Ishikawa (cell line): ENCODE measurements at regions not wholly inside any gene's neighbourhood (a gene's known extent, or its start where the extent isn't known, plus 50 kb on each side); places are given as distances from the start of the nearest gene placed in this dataset.

Experiments
- CEBPB ChIP-seq: IDR thresholded peaks from 2 replicates; pipeline ENCODE4 v1.6.1; 2012
- CREB1 ChIP-seq: IDR thresholded peaks from 2 replicates; pipeline ENCODE4 v1.6.1; 2012; ENCODE audit warnings: low read depth
- EGR1 ChIP-seq: IDR thresholded peaks from 2 replicates; pipeline ENCODE4 v1.6.1; 2012
- EP300 ChIP-seq: IDR thresholded peaks from 2 replicates; pipeline ENCODE4 v1.6.1; 2012; ENCODE audit warnings: borderline replicate concordance
- FOXM1 ChIP-seq: IDR thresholded peaks from 2 replicates; pipeline ENCODE4 v1.6.1; 2012; ENCODE audit warnings: low read depth, borderline replicate concordance
- MAX ChIP-seq: IDR thresholded peaks from 2 replicates; pipeline ENCODE4 v1.6.1; 2012
- NFIC ChIP-seq: IDR thresholded peaks from 2 replicates; pipeline ENCODE4 v1.6.1; 2012
- RAD21 ChIP-seq: IDR thresholded peaks from 2 replicates; pipeline ENCODE4 v1.6.1; 2012; ENCODE audit warnings: low read depth
- REST ChIP-seq: IDR thresholded peaks from 2 replicates; pipeline ENCODE4 v1.6.1; 2012; ENCODE audit warnings: low read depth, mild to moderate bottlenecking
- TAF1 ChIP-seq: IDR thresholded peaks from 2 replicates; pipeline ENCODE4 v1.6.1; 2012; ENCODE audit warnings: low read depth, mild to moderate bottlenecking
- TCF12 ChIP-seq: IDR thresholded peaks from 2 replicates; pipeline ENCODE4 v1.6.1; 2012; ENCODE audit warnings: low read depth
- TEAD4 ChIP-seq: IDR thresholded peaks from 2 replicates; pipeline ENCODE4 v1.6.1; 2012
- USF1 ChIP-seq: IDR thresholded peaks from 2 replicates; pipeline ENCODE4 v1.6.1; 2012
- YY1 ChIP-seq: IDR thresholded peaks from 2 replicates; pipeline ENCODE4 v1.6.1; 2012; ENCODE audit warnings: low read depth
- ZBTB7A ChIP-seq: IDR thresholded peaks from 2 replicates; pipeline ENCODE4 v1.6.1; 2012; ENCODE audit warnings: low read depth

GRCh38 chr20:4625687-4626086, 60.6 kb upstream of the PRNP start:
- TF ChIP-seq EGR1 (no peak), NFIC (no peak), MAX (no peak), YY1 (no peak), TAF1 (no peak), TEAD4 (no peak), FOXM1 (no peak)

- TF ChIP-seq CREB1 (no peak), MAX (no peak), CEBPB (no peak), YY1 (no peak), TAF1 (no peak), TEAD4 (no peak)
Measured at GRCh38 chr20:4617484-4617883, 68.8 kb upstream of the PRNP start.

GRCh38 chr20:4617019-4617418, 69.2 kb upstream of the PRNP start:
- TF ChIP-seq FOXM1 (no peak), CREB1 (no peak), EGR1 (no peak), NFIC (no peak), TAF1 (no peak), CEBPB (no peak), TEAD4 (no peak), YY1 (no peak), ZBTB7A (no peak), TCF12 (no peak), EP300 (no peak), MAX (no peak), USF1 (no peak), REST (no peak), RAD21 (no peak)

GRCh38 chr20:4613718-4614620, 72.3 kb upstream of the PRNP start:
- no peak for TF ChIP-seq USF1
- no peak for TF ChIP-seq CEBPB
- TF ChIP-seq TCF12, result no peak
- TF ChIP-seq REST, result no peak
- TF ChIP-seq CREB1, result no peak
- peak; percentile 62 for TF ChIP-seq RAD21

GRCh38 chr20:4613184-4613583, 73.1 kb upstream of the PRNP start:
- TF ChIP-seq USF1, result no peak

- TF ChIP-seq MAX (no peak), YY1 (no peak), NFIC (no peak), TCF12 (no peak), EGR1 (no peak), EP300 (no peak), RAD21 (no peak)
Measured at GRCh38 chr20:4610871-4611270, 75.4 kb upstream of the PRNP start.
